Tibial nerve (tissue), 4 donors: ENCODE measurements at regions not wholly inside any gene's neighbourhood (a gene's known extent, or its start where the extent isn't known, plus 50 kb on each side); places are given as distances from the start of the nearest gene placed in this dataset.

Source experiments
- DNase-seq, 2 donors: peaks; one replicate each; pipeline ENCODE4 v3.0.0-alpha.2; 2019; ENCODE audit warnings: low spot score in 2 of 2
- H3K27ac ChIP-seq, 4 donors: fragments of 200-600 bp; sonication (generic) in 3 of 4; one replicate each; pipeline ENCODE4 v1.5.1; 2017 to 2019; ENCODE audit warnings: mild to moderate bottlenecking in 1 of 4
- H3K27me3 ChIP-seq, 2 donors: fragments of 200-600 bp; sonication (generic) in 1 of 2; one replicate each; pipeline versions ENCODE4 v1.5.1 to v1.6.0; 2017 to 2019
- H3K36me3 ChIP-seq, 3 donors: fragments of 200-600 bp; sonication (generic); one replicate each; pipeline ENCODE4 v1.5.1; 2018 to 2019
- H3K4me1 ChIP-seq, 4 donors: fragments of 200-600 bp; sonication (generic) in 3 of 4; one replicate each; pipeline ENCODE4 v1.5.1; 2017 to 2019
- H3K4me3 ChIP-seq, 4 donors: fragments of 200-600 bp; sonication (generic) in 3 of 4; one replicate each; pipeline ENCODE4 v1.5.1; 2017 to 2019; ENCODE audit warnings: mild to moderate bottlenecking in 1 of 4, moderate library complexity in 1 of 4
- H3K9me3 ChIP-seq, 4 donors: fragments of 200-600 bp; sonication (generic) in 3 of 4; one replicate each; pipeline ENCODE4 v1.5.1; 2017 to 2019
- CTCF ChIP-seq, 5 experiments: fragments of 200-600 bp in 3 of 5; fragments of 450-650 bp in 2 of 5; sonication (generic) in 3 of 5; IDR thresholded peaks; one replicate each; pipeline ENCODE4 v1.5.1; 2016 to 2019; ENCODE audit warnings: antibody characterized with exemption in 5 of 5, mild to moderate bottlenecking in 3 of 5, moderate library complexity in 2 of 5
- EP300 ChIP-seq, 2 donors: sonication (generic); formaldehyde crosslinking; IDR thresholded peaks; one replicate each; pipeline ENCODE4 v1.6.1; 2017; ENCODE audit warnings: antibody characterized with exemption in 2 of 2, mild to moderate bottlenecking in 1 of 2
- POLR2A ChIP-seq, 2 donors: fragments of 450-650 bp; IDR thresholded peaks; one replicate each; pipeline ENCODE4 v1.6.1; 2017; ENCODE audit warnings: antibody characterized with exemption in 2 of 2, mild to moderate bottlenecking in 2 of 2, moderate library complexity in 2 of 2
- WGBS, 2 donors: methylation state at CpG; one replicate each; pipeline ENCODE4 v1.1.5; 2018; 5-methylcytosine and 5-hydroxymethylcytosine counted together

- H3K27ac ChIP-seq, result no peak overlapping the region
- no peaks in the 10 kb centered on the region for H3K27me3 ChIP-seq
- H3K4me1 ChIP-seq, result no peaks in the 10 kb centered on the region
- TF ChIP-seq CTCF (IDR thresholded peaks at IDR 0.05), result no peak
- no peak for TF ChIP-seq POLR2A (IDR thresholded peaks at IDR 0.05)
- no peak for TF ChIP-seq EP300 (IDR thresholded peaks at IDR 0.05)
- 97 to 99% methylated on average over 2 of the region's 2 CpGs for WGBS, 2 donors
- DNase-seq, result no peak
- no peaks in the 10 kb centered on the region for H3K36me3 ChIP-seq
- no peaks in the 10 kb centered on the region for H3K9me3 ChIP-seq
- H3K4me3 ChIP-seq, result no peak overlapping the region
Observed at GRCh38 chr6:56318851-56319250, 71.5 kb upstream of the COL21A1 start.

GRCh38 chr6:56314683-56315523, 67.5 kb upstream of the COL21A1 start:
- DNase-seq, result no peak
- Histone ChIP-seq H3K27ac (no peak overlapping the region), H3K4me1 (no peaks in the 10 kb centered on the region), H3K27me3 (no peaks in the 10 kb centered on the region), H3K9me3 (no peaks in the 10 kb centered on the region), H3K4me3 (no peak overlapping the region), H3K36me3 (no peaks in the 10 kb centered on the region)
- WGBS, 2 donors, result 70 to 73% methylated on average over 11 of the region's 11 CpGs
- TF ChIP-seq CTCF (IDR thresholded peaks at IDR 0.05) (peak in 4 of 5 experiments; percentile 28 to 53 (median 36)), POLR2A (IDR thresholded peaks at IDR 0.05) (no peak)

GRCh38 chr6:56311533-56312448, 64.4 kb upstream of the COL21A1 start:
- no peaks in the 10 kb centered on the region for H3K36me3 ChIP-seq
- peak overlapping the region in 2 of 4 donors; percentile 0 to 54 for H3K27ac ChIP-seq
- H3K4me3 ChIP-seq, result no peak overlapping the region
- no peaks in the 10 kb centered on the region for H3K27me3 ChIP-seq
- H3K9me3 ChIP-seq, result peaks cover 0 to 7% (median 0%) of the 10 kb centered on the region in 4 donors
- no peaks in the 10 kb centered on the region for H3K4me1 ChIP-seq
- no peak for TF ChIP-seq EP300 (IDR thresholded peaks at IDR 0.05)
- TF ChIP-seq POLR2A (IDR thresholded peaks at IDR 0.05), result no peak
- no peak for TF ChIP-seq CTCF (IDR thresholded peaks at IDR 0.05)
- no peak for DNase-seq
- 84 to 92% methylated on average over 5 of the region's 5 CpGs for WGBS, 2 donors

- WGBS, 2 donors, result 31% methylated on average over 2 of the region's 2 CpGs
- TF ChIP-seq CTCF (IDR thresholded peaks at IDR 0.05), result no peak
- TF ChIP-seq POLR2A (IDR thresholded peaks at IDR 0.05), result no peak
- TF ChIP-seq EP300 (IDR thresholded peaks at IDR 0.05), result no peak
- Histone ChIP-seq H3K27me3 (no peaks in the 10 kb centered on the region), H3K9me3 (peaks cover 0 to 7% (median 0%) of the 10 kb centered on the region in 4 donors), H3K27ac (peak overlapping the region in 2 of 4 donors; percentile 0 to 54), H3K4me1 (no peaks in the 10 kb centered on the region), H3K4me3 (no peak overlapping the region), H3K36me3 (no peaks in the 10 kb centered on the region)
- DNase-seq, result no peak
Observed at GRCh38 chr6:56311061-56311460, 63.7 kb upstream of the COL21A1 start.

GRCh38 chr6:56310241-56310640, 62.9 kb upstream of the COL21A1 start:
- H3K27me3 ChIP-seq, result no peaks in the 10 kb centered on the region
- TF ChIP-seq EP300 (IDR thresholded peaks at IDR 0.05), result no peak
- TF ChIP-seq POLR2A (IDR thresholded peaks at IDR 0.05), result no peak
- no peak for TF ChIP-seq CTCF (IDR thresholded peaks at IDR 0.05)
- peaks cover 0 to 7% (median 0%) of the 10 kb centered on the region in 4 donors for H3K9me3 ChIP-seq
- no peak overlapping the region for H3K27ac ChIP-seq
- no peak overlapping the region for H3K4me3 ChIP-seq
- H3K4me1 ChIP-seq, result no peaks in the 10 kb centered on the region
- no peak for DNase-seq
- WGBS, 2 donors, result 61 to 85% methylated on average over 1 of the region's 1 CpG
- no peaks in the 10 kb centered on the region for H3K36me3 ChIP-seq
